H1 (cell line): ENCODE measurements at regions not wholly inside any gene's neighbourhood (a gene's known extent, or its start where the extent isn't known, plus 50 kb on each side); places are given as distances from the start of the nearest gene placed in this dataset.

Source experiments
- CTCF ChIA-PET: fragments of 300-600 bp; sonication (Branson Sonifier 250); formaldehyde crosslinking; loops from one replicate; lab custom pipeline; 2021; ENCODE audit not compliant: partially characterized antibody; lab: Charles Lee
- POLR2A ChIA-PET: fragments of 300-600 bp; sonication (Branson Sonifier 250); formaldehyde crosslinking; loops from one replicate; lab custom pipeline; 2021; ENCODE audit warnings: inconsistent platforms; ENCODE audit not compliant: partially characterized antibody; lab: Charles Lee
- DNase-seq, 2 experiments: peaks; one replicate each; pipeline versions ENCODE4 v3.0.0 to v3.0.0-alpha.2; 2010 to 2022; ENCODE audit warnings: low spot score in 2 of 2, low read depth in 1 of 2, mixed read lengths in 1 of 2
- FAIRE-seq: peaks from 2 replicates; lab custom pipeline; 2011; peaks lifted over from hg19 to GRCh38; lab: Jason Lieb, UNC
- H2AFZ ChIP-seq: 2 replicates; pipeline ENCODE4 v1.8.1; 2012; ENCODE audit warnings: low read length, inconsistent platforms
- H2AK5ac ChIP-seq: 2 replicates; pipeline ENCODE4 v1.6.1; 2013; ENCODE audit warnings: low read depth, low read length
- H2BK120ac ChIP-seq: replicated peaks from 2 replicates; pipeline ENCODE3; 2013; ENCODE audit warnings: low read depth, low read length, inconsistent platforms
- H2BK12ac ChIP-seq: 2 replicates; pipeline ENCODE4 v1.6.1; 2013; ENCODE audit warnings: low read depth, low read length
- H2BK15ac ChIP-seq: 2 replicates; pipeline ENCODE4 v1.6.1; 2013; ENCODE audit warnings: low read length
- H2BK20ac ChIP-seq: 2 replicates; pipeline ENCODE4 v1.6.1; 2013; ENCODE audit warnings: low read length
- H2BK5ac ChIP-seq: 2 replicates; pipeline ENCODE4 v1.6.1; 2013; ENCODE audit warnings: low read depth, low read length
- H3K14ac ChIP-seq: 2 replicates; pipeline ENCODE4 v1.6.1; 2013; ENCODE audit warnings: inconsistent platforms; ENCODE audit not compliant: insufficient read length
- H3K18ac ChIP-seq: 2 replicates; pipeline ENCODE4 v1.6.1; 2013; ENCODE audit warnings: low read length; ENCODE audit errors: extremely low read depth
- H3K23ac ChIP-seq: 2 replicates; pipeline ENCODE4 v1.6.1; 2013; ENCODE audit warnings: inconsistent platforms; ENCODE audit not compliant: insufficient read length
- H3K23me2 ChIP-seq: 2 replicates; pipeline ENCODE4 v1.6.1; 2013; ENCODE audit warnings: low read depth, low read length
- H3K27ac ChIP-seq: 2 replicates; pipeline ENCODE4 v1.6.1; 2011; ENCODE audit warnings: low read depth, low read length, inconsistent platforms
- H3K27me3 ChIP-seq, 4 experiments: replicated peaks in 1 of 4; 1 replicate in 1 of 4; 2 replicates in 3 of 4; pipeline versions ENCODE4 v1.6.1 to v1.8.1; 2011 to 2013; ENCODE audit warnings: low read length in 3 of 4, mild to moderate bottlenecking in 3 of 4, inconsistent platforms in 2 of 4, mixed read lengths in 2 of 4, moderate library complexity in 1 of 4; ENCODE audit not compliant: control insufficient read depth in 3 of 4, insufficient read depth in 3 of 4; ENCODE audit errors: extremely low read depth in 1 of 4
- H3K36me3 ChIP-seq, 4 experiments: 2 replicates each; pipeline versions ENCODE4 v1.6.1 to v1.8.1; 2011 to 2013; ENCODE audit warnings: mild to moderate bottlenecking in 4 of 4, low read length in 3 of 4, moderate library complexity in 2 of 4, control low read depth in 1 of 4, inconsistent platforms in 1 of 4; ENCODE audit not compliant: insufficient read depth in 4 of 4, control insufficient read depth in 2 of 4
- H3K4ac ChIP-seq: replicated peaks from 2 replicates; pipeline ENCODE3; 2013; ENCODE audit warnings: low read length, low read depth, mixed read lengths, inconsistent platforms; ENCODE audit not compliant: insufficient read length
- H3K4me1 ChIP-seq, 4 experiments: replicated peaks in 1 of 4; 1 replicate in 1 of 4; 2 replicates in 3 of 4; pipeline versions ENCODE4 v1.6.1 to v1.8.1; 2011 to 2013; ENCODE audit warnings: low read length in 3 of 4, inconsistent platforms in 2 of 4, mixed read lengths in 1 of 4; ENCODE audit not compliant: insufficient read depth in 4 of 4, control insufficient read depth in 3 of 4
- H3K4me2 ChIP-seq, 2 experiments: 2 replicates each; pipeline versions ENCODE4 v1.6.1 to v1.8.1; 2011 to 2013; ENCODE audit warnings: low read depth in 2 of 2, low read length in 2 of 2, control low read depth in 1 of 2, inconsistent platforms in 1 of 2, mild to moderate bottlenecking in 1 of 2; ENCODE audit not compliant: insufficient read depth in 1 of 2
- H3K4me3 ChIP-seq, 4 experiments: fragments of 200-600, 300-600 bp in 1 of 4; sonication (generic), shearing (Covaris generic), sonication (Bioruptor Twin) in 1 of 4; 2 replicates each; pipeline versions ENCODE4 v1.5.1 to v1.8.1; 2011 to 2016; ENCODE audit warnings: low read length in 4 of 4, low read depth in 3 of 4, control low read depth in 2 of 4, inconsistent platforms in 2 of 4, mild to moderate bottlenecking in 2 of 4, mixed read lengths in 1 of 4, moderate library complexity in 1 of 4; ENCODE audit not compliant: insufficient read depth in 2 of 4; ENCODE audit errors: extremely low read depth in 1 of 4
- H3K56ac ChIP-seq: replicated peaks from 2 replicates; pipeline ENCODE3; 2013; ENCODE audit warnings: low read depth, mild to moderate bottlenecking, mixed read lengths, low read length, inconsistent platforms; ENCODE audit not compliant: insufficient read length
- H3K79me1 ChIP-seq: 2 replicates; pipeline ENCODE4 v1.6.1; 2013; ENCODE audit warnings: low read depth, low read length, control low read depth
- H3K79me2 ChIP-seq, 2 experiments: 2 replicates each; pipeline versions ENCODE4 v1.6.1 to v1.8.1; 2012 to 2013; ENCODE audit warnings: low read length in 2 of 2, mild to moderate bottlenecking in 2 of 2, inconsistent platforms in 1 of 2; ENCODE audit not compliant: insufficient read depth in 2 of 2, control insufficient read depth in 1 of 2
- H3K9ac ChIP-seq, 4 experiments: replicated peaks in 1 of 4; 1 replicate in 1 of 4; 2 replicates in 3 of 4; pipeline versions ENCODE4 v1.6.1 to v1.8.1; 2011 to 2013; ENCODE audit warnings: low read depth in 3 of 4, low read length in 3 of 4, control low read depth in 2 of 4, mild to moderate bottlenecking in 2 of 4, moderate library complexity in 2 of 4, inconsistent platforms in 1 of 4; ENCODE audit errors: extremely low read depth in 1 of 4
- H3K9me3 ChIP-seq, 2 experiments: 2 replicates each; pipeline versions ENCODE4 v1.6.1 to v1.8.1; 2012 to 2013; ENCODE audit warnings: mild to moderate bottlenecking in 2 of 2, moderate library complexity in 2 of 2, control low read depth in 1 of 2, inconsistent platforms in 1 of 2, low read depth in 1 of 2, low read length in 1 of 2, mixed read lengths in 1 of 2; ENCODE audit not compliant: insufficient read depth in 2 of 2
- H4K20me1 ChIP-seq, 2 experiments: replicated peaks in 1 of 2; 2 replicates each; pipeline versions ENCODE3 to v1.8.1; 2011 to 2013; ENCODE audit warnings: inconsistent platforms in 2 of 2, low read length in 2 of 2, mild to moderate bottlenecking in 1 of 2; ENCODE audit not compliant: insufficient read depth in 2 of 2, control insufficient read depth in 1 of 2
- H4K5ac ChIP-seq: 2 replicates; pipeline ENCODE4 v1.6.1; 2013; ENCODE audit warnings: low read length, low read depth, mixed read lengths, inconsistent platforms; ENCODE audit not compliant: insufficient read length
- H4K8ac ChIP-seq: 2 replicates; pipeline ENCODE4 v1.8.0; 2013; ENCODE audit warnings: mild to moderate bottlenecking, moderate library complexity, low read length, inconsistent platforms; ENCODE audit not compliant: insufficient read depth; ENCODE audit errors: extremely low read depth
- H4K91ac ChIP-seq: replicated peaks from 2 replicates; pipeline ENCODE3; 2013; ENCODE audit warnings: low read length, mixed read lengths, inconsistent platforms; ENCODE audit not compliant: insufficient read length
- BCL11A ChIP-seq, 2 experiments: IDR thresholded peaks; one replicate each; pipeline ENCODE4 v1.6.1; 2011; ENCODE audit warnings: low read depth in 2 of 2, low read length in 2 of 2, mild to moderate bottlenecking in 2 of 2
- BRCA1 ChIP-seq: IDR thresholded peaks from 2 replicates; pipeline ENCODE4 v1.6.1; 2012; ENCODE audit warnings: low read depth, low read length, improper control_type of control experiment
- CHD2 ChIP-seq: IDR thresholded peaks from 2 replicates; pipeline ENCODE4 v1.6.1; 2012; ENCODE audit warnings: low read length, improper control_type of control experiment
- CTBP2 ChIP-seq: IDR thresholded peaks from 2 replicates; pipeline ENCODE4 v1.7.0; 2011; ENCODE audit warnings: borderline replicate concordance, mild to moderate bottlenecking, moderate library complexity, mixed read lengths, low read length; ENCODE audit not compliant: insufficient read depth, insufficient read length
- NANOG ChIP-seq: IDR thresholded peaks from 2 replicates; pipeline ENCODE4 v1.6.1; 2011; ENCODE audit warnings: low read length, low read depth, mild to moderate bottlenecking, inconsistent platforms; ENCODE audit not compliant: insufficient read depth, poor library complexity, severe bottlenecking
- POU5F1 ChIP-seq: IDR thresholded peaks from 2 replicates; pipeline ENCODE4 v1.6.1; 2011; ENCODE audit warnings: low read depth, mild to moderate bottlenecking, low read length, moderate library complexity
- RBBP5 ChIP-seq: IDR thresholded peaks from 2 replicates; pipeline ENCODE4 v1.7.1; 2012; ENCODE audit warnings: low read depth, mild to moderate bottlenecking, inconsistent platforms, low read length, moderate library complexity, borderline replicate concordance
- USF2 ChIP-seq: IDR thresholded peaks from 2 replicates; pipeline ENCODE4 v1.6.1; 2011; ENCODE audit warnings: low read length, improper control_type of control experiment
- ZNF274 ChIP-seq: IDR thresholded peaks from 2 replicates; pipeline ENCODE4 v1.7.0; 2012; ENCODE audit warnings: low read length, borderline replicate concordance; ENCODE audit errors: extremely low read depth
- WGBS, 2 experiments: shearing (Covaris generic) in 1 of 2; methylation state at CpG; one replicate each; pipeline versions ENCODE4 v1.1.6 to v1.1.7; 2013 to 2015; ENCODE audit warnings: low lambda C conversion rate in 2 of 2, mixed read lengths in 2 of 2, inconsistent platforms in 1 of 2, low coverage in 1 of 2, missing lambda C conversion rate in 1 of 2; ENCODE audit not compliant: insufficient replicate concordance in 2 of 2, insufficient coverage in 1 of 2, insufficient read length in 1 of 2; ENCODE audit errors: extremely low coverage in 1 of 2, missing lambda C conversion rate in 1 of 2; 5-methylcytosine and 5-hydroxymethylcytosine counted together

DNA sequence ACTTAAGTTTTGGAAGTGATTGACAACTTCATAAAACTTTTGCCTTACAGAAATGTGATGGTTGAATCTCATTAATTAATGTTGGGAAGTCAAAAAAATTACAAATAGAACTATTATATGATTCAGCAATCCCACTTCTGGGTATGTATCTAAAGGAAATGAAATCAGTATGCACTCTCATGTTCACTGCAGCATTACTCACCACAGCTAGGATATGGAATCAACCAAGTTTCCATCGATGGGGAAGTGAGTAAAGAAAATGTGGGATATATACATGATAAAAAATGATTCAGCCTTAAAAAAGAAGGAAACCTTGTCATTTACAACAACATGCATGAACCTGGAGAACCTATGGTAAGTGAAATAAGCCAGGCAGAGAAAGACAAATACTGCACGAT lies 112.4 kb upstream of the WDR75 start:
- Histone ChIP-seq H2BK120ac (no peak overlapping the region), H2BK15ac (no peak overlapping the region), H3K18ac (no peak overlapping the region), H4K20me1 (no peaks in the 10 kb centered on the region), H2BK5ac (no peak overlapping the region), H2AK5ac (no peak overlapping the region), H3K23ac (no peak overlapping the region), H3K9me3 (no peaks in the 10 kb centered on the region), H2AFZ (0 out of 2 replicates have a peak overlapping the region, but pooled peaks have one; percentile 45), H3K14ac (no peak overlapping the region), H2BK12ac (no peak overlapping the region), H3K79me1 (no peaks in the 10 kb centered on the region), H4K8ac (no peak overlapping the region), H3K23me2 (peaks cover 2% of the 10 kb centered on the region; the same call in 1 of the 2 replicates), H3K27me3 (no peaks in the 10 kb centered on the region), H3K36me3 (no peaks in the 10 kb centered on the region), H3K4me3 (no peak overlapping the region), H3K9ac (no peak overlapping the region), H3K4me2 (no peak overlapping the region), H4K91ac (no peak overlapping the region), H3K56ac (no peak overlapping the region), H2BK20ac (no peak overlapping the region), H3K27ac (no peak overlapping the region), H4K5ac (no peak overlapping the region), H3K4me1 (0 out of 7 replicates have a peak, but pooled peaks cover 0 to 2% (median 0%) of the 10 kb centered on the region in 4 experiments), H3K4ac (no peak overlapping the region), H3K79me2 (no peaks in the 10 kb centered on the region)
- TF ChIP-seq NANOG (no peak), CHD2 (no peak), BCL11A (IDR thresholded peaks at IDR 0.05; ENCODE audit: low read depth in 2 of 2, low read length in 2 of 2) (no peak), RBBP5 (no peak), ZNF274 (no peak), USF2 (no peak), BRCA1 (no peak), POU5F1 (no peak), CTBP2 (no peak)
- no peak for FAIRE-seq
- ChIA-PET POLR2A (no interaction called here), CTCF (interaction anchor here (0.6 kb wide), 1 partner anchor 43 kb away, joined by 4 read pairs; no protein-coding TSS in a partner anchor)
- DNase-seq, result no peak
- WGBS, 2 experiments, result 79% methylated on average over 2 of the region's 2 CpGs; no CpG with 5 or more reads in 1 of the 2 experiments
